Keratinocyte (primary cell): ENCODE measurements at regions not wholly inside any gene's neighbourhood (a gene's known extent, or its start where the extent isn't known, plus 50 kb on each side); places are given as distances from the start of the nearest gene placed in this dataset.

Experiments used
- DNase-seq: peaks from one replicate; pipeline ENCODE4 v3.0.0-alpha.2; 2011; ENCODE audit warnings: low read depth, missing footprints, low spot score
- FAIRE-seq: peaks from 2 replicates; lab custom pipeline; 2011; peaks lifted over from hg19 to GRCh38; lab: Jason Lieb, UNC
- H2AFZ ChIP-seq: 2 replicates; pipeline ENCODE4 v1.6.0; 2012; ENCODE audit warnings: low read length, control low read depth, inconsistent platforms; ENCODE audit not compliant: control insufficient read depth
- H3K27ac ChIP-seq: 2 replicates; pipeline ENCODE4 v1.5.1; 2011; ENCODE audit warnings: low read length; ENCODE audit not compliant: control insufficient read depth, insufficient read depth
- H3K27me3 ChIP-seq: 3 replicates; pipeline ENCODE4 v1.6.0; 2011; ENCODE audit warnings: low read length; ENCODE audit not compliant: control insufficient read depth, insufficient read depth; ENCODE audit errors: extremely low read depth
- H3K36me3 ChIP-seq, 2 experiments: 2 replicates in 1 of 2; 3 replicates in 1 of 2; pipeline ENCODE4 v1.5.1; 2011; ENCODE audit warnings: low read length in 2 of 2, mild to moderate bottlenecking in 1 of 2; ENCODE audit not compliant: control insufficient read depth in 2 of 2, insufficient read depth in 2 of 2; ENCODE audit errors: extremely low read depth in 1 of 2
- H3K4me1 ChIP-seq: 3 replicates; pipeline ENCODE4 v1.5.1; 2011; ENCODE audit warnings: low read length; ENCODE audit not compliant: control insufficient read depth, insufficient read depth; ENCODE audit errors: extremely low read depth
- H3K4me2 ChIP-seq: 3 replicates; pipeline ENCODE4 v1.6.0; 2011; ENCODE audit warnings: low read depth, low read length; ENCODE audit not compliant: control insufficient read depth, insufficient read depth; ENCODE audit errors: extremely low read depth
- H3K4me3 ChIP-seq, 3 experiments: fragments of 200-600 bp in 1 of 3; sonication (generic) in 1 of 3; 2 replicates in 2 of 3; 3 replicates in 1 of 3; pipeline ENCODE4 v1.5.1; 2011 to 2016; ENCODE audit warnings: low read length in 3 of 3, mild to moderate bottlenecking in 3 of 3, control low read depth in 2 of 3, inconsistent platforms in 1 of 3, low read depth in 1 of 3, mixed read lengths in 1 of 3, mixed run types in 1 of 3, moderate library complexity in 1 of 3; ENCODE audit not compliant: control insufficient read depth in 2 of 3, insufficient read depth in 2 of 3; ENCODE audit errors: extremely low read depth in 1 of 3
- H3K79me2 ChIP-seq: 2 replicates; pipeline ENCODE4 v1.6.0; 2012; ENCODE audit warnings: low read length; ENCODE audit not compliant: control insufficient read depth, insufficient read depth
- H3K9ac ChIP-seq: 3 replicates; pipeline ENCODE4 v1.6.0; 2011; ENCODE audit warnings: low read length; ENCODE audit not compliant: control insufficient read depth, insufficient read depth; ENCODE audit errors: extremely low read depth
- H3K9me1 ChIP-seq: 3 replicates; pipeline ENCODE4 v1.6.0; 2011; ENCODE audit warnings: low read length; ENCODE audit not compliant: control insufficient read depth, insufficient read depth; ENCODE audit errors: extremely low read depth
- H3K9me3 ChIP-seq: 2 replicates; pipeline ENCODE4 v1.5.1; 2012; ENCODE audit warnings: low read depth, low read length; ENCODE audit not compliant: control insufficient read depth
- H4K20me1 ChIP-seq: 3 replicates; pipeline ENCODE4 v1.6.0; 2011; ENCODE audit warnings: low read length; ENCODE audit not compliant: control insufficient read depth, insufficient read depth; ENCODE audit errors: extremely low read depth
- EZH2 ChIP-seq: IDR thresholded peaks from one replicate; pipeline ENCODE4 v1.6.1; 2012; ENCODE audit warnings: inconsistent platforms, mild to moderate bottlenecking, low read length, moderate library complexity
- dilution Hi-C: fragments of 300-500 bp; cut with MboI; formaldehyde crosslinking; loops from one replicate; pipeline ENCODE4 v1.7.0; 2020; ENCODE audit warnings: low sequenced_read_pairs; ENCODE audit not compliant: extremely low pct_ligation_motif_present
- TF ChIP-seq, protein P1 (sequence below), 3 experiments: IDR thresholded peaks in 1 of 3; conservative IDR thresholded peaks in 1 of 3; optimal IDR thresholded peaks in 1 of 3; 2 replicates in 2 of 3; 3 replicates in 1 of 3; pipeline versions ENCODE3 to v1.5.1; 2011; ENCODE audit warnings: low read length in 3 of 3, mild to moderate bottlenecking in 3 of 3, moderate library complexity in 2 of 3, control low read depth in 1 of 3, inconsistent platforms in 1 of 3; ENCODE audit not compliant: insufficient read depth in 2 of 3; ENCODE audit errors: extremely low read depth in 1 of 3

DNA sequence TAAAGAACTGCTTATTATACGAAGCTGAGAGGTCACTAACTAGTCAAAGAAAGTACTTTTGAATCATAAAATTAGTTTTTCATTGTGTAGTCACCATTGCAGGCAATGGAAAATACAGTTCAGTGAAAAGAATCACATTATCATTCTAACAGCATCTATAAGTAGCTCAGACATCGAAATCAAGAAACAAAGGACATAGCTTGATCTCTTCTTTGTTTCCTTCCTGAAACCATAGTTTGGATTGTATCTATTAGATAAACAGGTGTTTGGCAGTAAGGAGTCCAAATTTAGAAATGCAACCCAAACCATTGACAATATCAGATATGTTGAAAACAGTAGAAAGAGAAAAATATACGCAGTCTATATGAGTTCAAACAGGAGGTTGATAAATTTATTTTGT, 697.3 kb downstream of the TFAP2A start:
- H3K9me3 ChIP-seq, result no peaks in the 10 kb centered on the region
- TF ChIP-seq EZH2, result no peak
- TF ChIP-seq, protein P1, sequence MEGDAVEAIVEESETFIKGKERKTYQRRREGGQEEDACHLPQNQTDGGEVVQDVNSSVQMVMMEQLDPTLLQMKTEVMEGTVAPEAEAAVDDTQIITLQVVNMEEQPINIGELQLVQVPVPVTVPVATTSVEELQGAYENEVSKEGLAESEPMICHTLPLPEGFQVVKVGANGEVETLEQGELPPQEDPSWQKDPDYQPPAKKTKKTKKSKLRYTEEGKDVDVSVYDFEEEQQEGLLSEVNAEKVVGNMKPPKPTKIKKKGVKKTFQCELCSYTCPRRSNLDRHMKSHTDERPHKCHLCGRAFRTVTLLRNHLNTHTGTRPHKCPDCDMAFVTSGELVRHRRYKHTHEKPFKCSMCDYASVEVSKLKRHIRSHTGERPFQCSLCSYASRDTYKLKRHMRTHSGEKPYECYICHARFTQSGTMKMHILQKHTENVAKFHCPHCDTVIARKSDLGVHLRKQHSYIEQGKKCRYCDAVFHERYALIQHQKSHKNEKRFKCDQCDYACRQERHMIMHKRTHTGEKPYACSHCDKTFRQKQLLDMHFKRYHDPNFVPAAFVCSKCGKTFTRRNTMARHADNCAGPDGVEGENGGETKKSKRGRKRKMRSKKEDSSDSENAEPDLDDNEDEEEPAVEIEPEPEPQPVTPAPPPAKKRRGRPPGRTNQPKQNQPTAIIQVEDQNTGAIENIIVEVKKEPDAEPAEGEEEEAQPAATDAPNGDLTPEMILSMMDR (optimal IDR thresholded peaks at IDR 0.05 in 1 of 3, IDR thresholded peaks at IDR 0.05 in 1 of 3, conservative IDR thresholded peaks at IDR 0.05 in 1 of 3; ENCODE audit: extremely low read depth in 1 of 3, insufficient read depth in 2 of 3, low read length in 3 of 3), result no peak
- H3K27me3 ChIP-seq, result no peaks in the 10 kb centered on the region
- DNase-seq (no peak), FAIRE-seq (no peak)
- H3K36me3 ChIP-seq, result no peaks in the 10 kb centered on the region
- no peak overlapping the region for H3K9ac ChIP-seq
- H3K79me2 ChIP-seq, result no peaks in the 10 kb centered on the region
- no peak overlapping the region for H3K27ac ChIP-seq
- H3K4me2 ChIP-seq, result no peak overlapping the region
- H3K9me1 ChIP-seq, result no peaks in the 10 kb centered on the region
- no peak overlapping the region for H3K4me3 ChIP-seq
- H2AFZ ChIP-seq, result no peak overlapping the region
- no peaks in the 10 kb centered on the region for H3K4me1 ChIP-seq
- dilution Hi-C loops, result no loop called here
- H4K20me1 ChIP-seq, result no peaks in the 10 kb centered on the region

- FAIRE-seq (no peak), DNase-seq (no peak)
- Histone ChIP-seq H3K4me2 (no peak overlapping the region), H3K9me1 (no peaks in the 10 kb centered on the region), H3K36me3 (no peaks in the 10 kb centered on the region), H4K20me1 (no peaks in the 10 kb centered on the region), H3K4me3 (no peak overlapping the region), H3K9me3 (no peaks in the 10 kb centered on the region), H3K27me3 (no peaks in the 10 kb centered on the region), H3K9ac (no peak overlapping the region), H3K79me2 (no peaks in the 10 kb centered on the region), H3K4me1 (no peaks in the 10 kb centered on the region), H2AFZ (no peak overlapping the region), H3K27ac (no peak overlapping the region)
- TF ChIP-seq EZH2, result no peak
- TF ChIP-seq, protein P1 (optimal IDR thresholded peaks at IDR 0.05 in 1 of 3, IDR thresholded peaks at IDR 0.05 in 1 of 3, conservative IDR thresholded peaks at IDR 0.05 in 1 of 3; ENCODE audit: extremely low read depth in 1 of 3, insufficient read depth in 2 of 3, low read length in 3 of 3), result no peak
- dilution Hi-C loops, result no loop called here
Observed at GRCh38 chr6:9711365-9711764, 703.5 kb downstream of the TFAP2A start.
